ENCODE measurements at regions not wholly inside any gene's neighbourhood (a gene's known extent, or its start where the extent isn't known, plus 50 kb on each side); places are given as distances from the start of the nearest gene placed in this dataset.

- no peak for DNase-seq (ENCODE audit: low spot score)
These were observed 159.1 kb upstream of the PPP2R2B start for GRCh38 chr5:147037515-147038205.

- no peak for DNase-seq (ENCODE audit: low spot score)
These were observed 162.3 kb upstream of the PPP2R2B start for GRCh38 chr5:147040856-147041255.

- DNase-seq (ENCODE audit: low spot score), result no peak
These were observed 166.2 kb upstream of the PPP2R2B start for GRCh38 chr5:147044572-147045273.

GRCh38 chr5:147045290-147045689 is 166.7 kb upstream of the PPP2R2B start:
- DNase-seq (ENCODE audit: low spot score), result no peak

GRCh38 chr5:147046281-147046680 is 167.7 kb upstream of the PPP2R2B start:
- no peak for DNase-seq (ENCODE audit: low spot score)

GRCh38 chr5:147046894-147047293 is 168.3 kb upstream of the PPP2R2B start:
- no peak for DNase-seq (ENCODE audit: low spot score)

- DNase-seq (ENCODE audit: low spot score), result no peak
These were observed 171.2 kb upstream of the PPP2R2B start for GRCh38 chr5:147049764-147050163.

- DNase-seq (ENCODE audit: low spot score), result no peak
These were observed 171.6 kb upstream of the PPP2R2B start for GRCh38 chr5:147050172-147050571.

GRCh38 chr5:147051193-147051592 is 172.6 kb upstream of the PPP2R2B start:
- DNase-seq (ENCODE audit: low spot score), result no peak

GRCh38 chr5:147052519-147052918 is 174.0 kb upstream of the PPP2R2B start:
- no peak for DNase-seq (ENCODE audit: low spot score)

- no peak for DNase-seq (ENCODE audit: low spot score)
These were observed 176.7 kb upstream of the PPP2R2B start for GRCh38 chr5:147055089-147055826.

- DNase-seq (ENCODE audit: low spot score), result no peak
These were observed 177.5 kb upstream of the PPP2R2B start for GRCh38 chr5:147055850-147056566.

- DNase-seq (ENCODE audit: low spot score), result no peak
These were observed 177.8 kb upstream of the STK32A start for GRCh38 chr5:147057051-147057450.

- no peak for DNase-seq (ENCODE audit: low spot score)
These were observed 173.4 kb upstream of the STK32A start for GRCh38 chr5:147061431-147061830.

GRCh38 chr5:147062427-147062826 is 172.4 kb upstream of the STK32A start:
- DNase-seq (ENCODE audit: low spot score), result no peak

- DNase-seq (ENCODE audit: low spot score), result no peak
These were observed 170.9 kb upstream of the STK32A start for GRCh38 chr5:147063943-147064342.

GRCh38 chr5:147065071-147065470 is 169.8 kb upstream of the STK32A start:
- DNase-seq (ENCODE audit: low spot score), result no peak

GRCh38 chr5:147068998-147069397 is 165.8 kb upstream of the STK32A start:
- no peak for DNase-seq (ENCODE audit: low spot score)

GRCh38 chr5:147072622-147073021 is 162.2 kb upstream of the STK32A start:
- no peak for DNase-seq (ENCODE audit: low spot score)

- DNase-seq (ENCODE audit: low spot score), result no peak
These were observed 161.7 kb upstream of the STK32A start for GRCh38 chr5:147073098-147073497.

- no peak for DNase-seq (ENCODE audit: low spot score)
These were observed 159.6 kb upstream of the STK32A start for GRCh38 chr5:147075187-147075586.

GRCh38 chr5:147080391-147080790 is 154.4 kb upstream of the STK32A start:
- DNase-seq (ENCODE audit: low spot score), result no peak

Measured in AG08395 (cell line).